Epidermal melanocyte (primary cell): ENCODE measurements at regions not wholly inside any gene's neighbourhood (a gene's known extent, or its start where the extent isn't known, plus 50 kb on each side); places are given as distances from the start of the nearest gene placed in this dataset.

Experiments
- DNase-seq: peaks from one replicate; pipeline ENCODE4 v3.0.0; 2011; ENCODE audit warnings: low spot score; ENCODE audit not compliant: insufficient read length

- DNase-seq, result no peak
Measured at GRCh38 chr9:93730648-93731047, 154.3 kb downstream of the PHF2 start.

- DNase-seq, result no peak
Measured at GRCh38 chr9:93730217-93730616, 153.8 kb downstream of the PHF2 start.
